NCI-H146 treated with DMSO at 0.1 percent for 48 hours (cell line): ENCODE measurements at regions not wholly inside any gene's neighbourhood (a gene's known extent, or its start where the extent isn't known, plus 50 kb on each side); places are given as distances from the start of the nearest gene placed in this dataset.
"Not testable (repeated sequence)": the region's sequence is repeated elsewhere in the genome, so short reads cannot be mapped to it uniquely, and the experiment has no call there.

Source experiments
- DNase-seq: peaks from one replicate; lab custom pipeline; 2025; ENCODE audit not compliant: unreplicated experiment; lab: John Stamatoyannopoulos, UW

GRCh38 chr21:22138297-22139016 is 1140.2 kb downstream of the NCAM2 start:
- no peak for DNase-seq

GRCh38 chr21:22145545-22145944 is 1147.3 kb downstream of the NCAM2 start:
- no peak for DNase-seq

DNA sequence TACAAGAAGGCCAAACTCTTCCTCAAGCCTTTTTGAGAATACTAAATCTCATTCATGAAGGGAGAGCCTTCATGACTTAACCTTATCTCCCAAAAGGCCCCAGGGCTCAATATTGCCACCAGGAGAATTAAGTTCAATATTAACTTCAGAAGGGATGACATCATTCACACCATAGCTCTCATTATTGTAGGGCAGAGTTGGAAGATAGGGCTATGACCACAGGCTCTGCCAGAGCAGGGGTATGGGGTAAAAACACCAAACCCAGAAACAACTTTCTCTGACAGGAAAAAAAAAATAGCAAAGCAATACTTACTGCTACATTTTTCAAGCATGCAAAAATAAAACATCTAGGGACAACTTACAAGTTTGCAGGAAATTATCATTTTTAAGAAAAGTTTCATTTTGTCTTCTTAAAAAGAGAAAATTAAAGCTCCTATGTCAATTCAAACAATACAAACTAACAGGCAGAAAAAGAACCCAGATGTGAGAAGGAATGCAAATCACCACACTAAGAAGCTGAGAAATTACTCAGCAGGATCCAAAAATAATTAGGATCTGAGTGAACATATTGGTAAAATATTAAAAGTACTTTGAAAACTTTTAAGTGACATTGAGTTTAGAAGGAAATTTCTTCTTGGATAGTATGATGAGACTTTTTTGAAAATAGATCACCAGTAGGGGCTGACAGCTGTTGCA is 1156.5 kb downstream of the NCAM2 start:
- no peak for DNase-seq

GRCh38 chr21:22164912-22165311 is 1166.7 kb downstream of the NCAM2 start:
- DNase-seq: no peak

DNA sequence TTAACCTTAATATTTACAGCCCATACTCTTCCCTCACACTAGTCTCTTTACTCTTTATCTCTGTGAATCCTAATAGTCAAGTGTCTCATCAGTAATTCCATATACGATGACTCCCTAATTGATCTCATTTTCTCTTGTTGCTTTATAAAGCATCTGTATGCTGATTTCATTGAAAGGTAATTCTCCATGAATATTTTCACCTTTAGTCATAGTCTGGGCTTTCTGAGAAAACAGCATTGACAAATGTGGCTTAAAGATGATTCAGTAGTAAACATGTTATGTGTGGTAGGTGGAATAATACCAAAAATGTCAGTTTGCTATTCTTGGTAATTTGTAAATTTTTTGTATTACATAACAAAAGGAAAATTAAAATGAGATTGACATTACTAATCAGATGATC is 1176.5 kb downstream of the NCAM2 start:
- DNase-seq: no peak

DNA sequence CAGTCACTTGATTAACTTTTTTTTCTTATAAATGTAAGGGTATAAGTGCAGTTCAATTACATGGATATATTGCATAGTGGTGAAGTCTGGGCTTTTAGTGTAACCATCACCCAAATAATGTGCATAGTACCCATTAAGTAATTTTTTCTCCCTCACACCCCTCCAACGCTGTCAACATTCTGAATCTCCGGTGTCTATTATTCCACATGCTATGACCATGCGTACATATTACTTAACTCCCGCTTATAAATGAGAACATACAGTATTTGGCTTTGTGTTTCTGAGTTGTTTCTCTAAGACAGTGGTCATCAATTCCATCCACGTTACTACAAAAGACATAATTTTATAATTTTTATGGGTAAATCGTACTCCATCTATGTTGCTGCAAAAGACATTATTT is 1191.1 kb downstream of the NCAM2 start:
- DNase-seq: no peak

GRCh38 chr21:22191581-22191980 is 1193.4 kb downstream of the NCAM2 start:
- no peak for DNase-seq

DNA sequence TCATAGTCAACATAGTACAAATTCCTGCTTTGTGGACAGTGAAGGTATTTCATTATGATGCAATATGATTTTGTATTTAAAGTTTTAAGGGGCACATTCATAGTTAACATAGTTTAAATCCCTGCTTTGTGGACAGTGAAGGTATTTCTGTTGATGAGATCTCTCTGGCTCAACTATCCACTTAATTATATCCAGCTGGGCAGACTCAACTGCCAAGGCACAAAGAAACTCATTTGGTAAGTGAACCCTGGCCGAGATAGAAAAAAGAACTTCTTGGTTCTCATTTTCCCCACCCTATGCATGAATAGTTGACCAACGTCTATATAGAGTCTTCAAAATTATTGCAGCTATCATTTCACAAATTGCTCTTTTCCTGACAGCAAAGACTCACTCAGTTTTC is 1194.6 kb downstream of the NCAM2 start:
- DNase-seq: no peak

- not testable (repeated sequence) for DNase-seq
These were observed 1196.8 kb downstream of the NCAM2 start for GRCh38 chr21:22194986-22195385.

GRCh38 chr21:22200378-22201092 is 1202.3 kb downstream of the NCAM2 start:
- DNase-seq: no peak

- no peak for DNase-seq
These were observed 1202.9 kb downstream of the NCAM2 start for GRCh38 chr21:22201126-22201525.

DNA sequence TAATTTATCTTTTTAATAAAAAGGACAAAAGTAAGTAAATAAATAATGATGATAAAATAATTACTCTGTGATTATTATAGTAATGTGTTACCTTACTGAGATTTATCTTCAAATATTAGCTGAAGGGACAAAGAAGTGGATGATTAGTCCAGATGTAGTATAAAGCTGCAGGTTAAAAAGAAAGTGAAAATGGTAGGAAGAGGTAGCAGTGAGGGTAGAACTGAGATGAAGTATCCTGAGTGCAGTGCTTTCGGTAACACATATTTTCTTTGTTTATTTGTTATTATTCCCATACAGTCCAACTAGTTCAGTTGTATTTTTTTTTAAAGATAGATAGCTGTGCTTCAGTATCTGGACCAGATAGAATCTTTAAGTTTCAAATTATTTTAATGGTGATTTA is 1203.5 kb downstream of the NCAM2 start:
- no peak for DNase-seq

- DNase-seq: no peak
These were observed 1211.1 kb downstream of the NCAM2 start for GRCh38 chr21:22209304-22209700.

GRCh38 chr21:22211943-22212342 is 1213.7 kb downstream of the NCAM2 start:
- no peak for DNase-seq

GRCh38 chr21:22223385-22223784 is 1225.2 kb downstream of the NCAM2 start:
- no peak for DNase-seq

DNA sequence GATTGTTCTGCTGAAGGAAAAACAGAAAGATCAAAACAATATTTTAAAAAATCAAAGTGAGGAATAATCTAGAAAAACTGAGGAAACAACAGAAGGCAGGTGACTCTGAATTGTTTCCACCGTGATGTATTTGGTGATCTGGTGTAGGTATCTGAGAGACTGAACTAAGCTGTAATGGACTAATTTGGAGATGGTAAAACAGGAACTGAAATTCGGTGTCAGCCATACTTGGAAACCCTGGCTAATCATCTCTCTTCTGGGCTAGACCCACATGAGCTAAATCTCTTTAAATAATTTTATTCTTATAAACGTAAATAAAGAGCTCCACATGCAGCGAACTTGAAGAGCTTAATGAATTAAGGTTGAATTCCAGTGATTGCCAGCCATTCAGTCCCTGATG is 1226.1 kb downstream of the NCAM2 start:
- no peak for DNase-seq

DNA sequence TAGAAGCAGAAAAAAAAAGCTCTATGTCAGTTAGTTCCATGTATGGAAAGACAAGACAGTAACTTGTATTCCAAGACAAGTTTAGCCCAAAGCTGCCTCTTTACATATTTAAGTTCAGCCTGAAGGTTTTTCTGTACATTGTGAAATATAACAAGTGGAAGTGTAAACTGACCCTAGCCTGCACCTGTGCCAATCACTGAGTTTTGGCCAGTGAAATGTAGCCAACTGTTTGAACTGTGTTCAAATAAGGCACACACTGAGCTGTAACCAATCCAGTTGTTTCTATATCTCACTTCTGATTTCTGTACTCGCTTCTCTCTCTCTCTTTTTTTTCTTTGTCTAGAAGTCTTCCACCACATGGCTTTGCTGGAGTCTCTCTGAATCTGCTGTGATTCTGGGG is 1227.1 kb downstream of the NCAM2 start:
- DNase-seq: no peak

DNA sequence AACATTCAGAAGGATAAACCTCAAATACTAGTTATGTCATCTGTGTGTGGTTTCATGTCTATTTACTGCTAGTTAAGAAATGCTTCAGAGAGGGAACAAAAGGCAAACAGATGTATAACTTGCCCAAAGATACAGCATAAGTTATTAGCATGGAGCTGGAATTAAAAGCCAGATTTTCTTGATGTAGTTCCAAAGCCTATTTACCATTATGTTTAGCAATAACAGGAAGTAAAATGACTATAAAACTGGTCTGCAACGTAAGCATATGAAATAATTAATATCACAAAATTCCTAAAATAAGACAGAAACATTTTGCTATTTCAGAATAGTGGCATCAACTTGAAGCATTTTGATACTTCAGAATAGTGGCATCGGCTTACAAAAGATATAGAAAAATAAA is 1232.8 kb downstream of the NCAM2 start:
- DNase-seq: no peak

- DNase-seq: no peak
These were observed 1237.8 kb downstream of the NCAM2 start for GRCh38 chr21:22235866-22236590.

- no peak for DNase-seq
These were observed 1246.3 kb downstream of the NCAM2 start for GRCh38 chr21:22244516-22244915.

GRCh38 chr21:22250355-22250754 is 1252.1 kb downstream of the NCAM2 start:
- no peak for DNase-seq
